ENCODE measurements at regions not wholly inside any gene's neighbourhood (a gene's known extent, or its start where the extent isn't known, plus 50 kb on each side); places are given as distances from the start of the nearest gene placed in this dataset.

- no peak for DNase-seq
- no peak for ATAC-seq
- no peak overlapping the region for H3K27ac ChIP-seq
- 57 to 68% methylated on average over 2 of the region's 2 CpGs for WGBS, 2 donors
- no peaks in the 10 kb centered on the region for H3K27me3 ChIP-seq
- no peak for FAIRE-seq
- H3K36me3 ChIP-seq: no peaks in the 10 kb centered on the region
- no peaks in the 10 kb centered on the region for H3K4me1 ChIP-seq
- no peak for TF ChIP-seq CTCF (IDR thresholded peaks at IDR 0.05)
- H3K9me3 ChIP-seq: no peaks in the 10 kb centered on the region
- no peak overlapping the region for H3K4me3 ChIP-seq
- intact Hi-C loops (cut with DNase I): no loop called here
Observed at GRCh38 chr2:221264318-221264717, 307.8 kb downstream of the EPHA4 start.

- DNase-seq (no peak), ATAC-seq (no peak), FAIRE-seq (no peak)
- H3K27ac ChIP-seq: no peak overlapping the region
- H3K9me3 ChIP-seq: no peaks in the 10 kb centered on the region
- no peak for TF ChIP-seq CTCF (IDR thresholded peaks at IDR 0.05)
- H3K4me1 ChIP-seq: no peaks in the 10 kb centered on the region
- WGBS, 2 donors: 51 to 53% methylated on average over 6 of the region's 6 CpGs
- H3K36me3 ChIP-seq: no peaks in the 10 kb centered on the region
- intact Hi-C loops (cut with DNase I): no loop called here
- no peak overlapping the region for H3K4me3 ChIP-seq
- no peaks in the 10 kb centered on the region for H3K27me3 ChIP-seq
Observed at GRCh38 chr2:221267773-221268425, 304.2 kb downstream of the EPHA4 start.

- DNase-seq (no peak), FAIRE-seq (no peak), ATAC-seq (peak in 1 of 4 donors; percentile 44)
- intact Hi-C loops (cut with DNase I): no loop called here
- Histone ChIP-seq H3K36me3 (no peaks in the 10 kb centered on the region), H3K27me3 (no peaks in the 10 kb centered on the region), H3K27ac (no peak overlapping the region), H3K9me3 (no peaks in the 10 kb centered on the region), H3K4me3 (no peak overlapping the region), H3K4me1 (no peaks in the 10 kb centered on the region)
- TF ChIP-seq CTCF (IDR thresholded peaks at IDR 0.05): no peak
- WGBS, 2 donors: 5 to 14% methylated on average over 3 of the region's 3 CpGs
Observed at GRCh38 chr2:221268631-221269030, 303.5 kb downstream of the EPHA4 start.

- ATAC-seq (peak in 1 of 4 donors; percentile 40), FAIRE-seq (no peak), DNase-seq (no peak)
- Histone ChIP-seq H3K4me3 (no peak overlapping the region), H3K36me3 (no peaks in the 10 kb centered on the region), H3K27ac (no peak overlapping the region), H3K27me3 (no peaks in the 10 kb centered on the region), H3K4me1 (no peaks in the 10 kb centered on the region), H3K9me3 (no peaks in the 10 kb centered on the region)
- intact Hi-C loops (cut with DNase I): no loop called here
- 28 to 45% methylated on average over 2 of the region's 2 CpGs for WGBS, 2 donors
- TF ChIP-seq CTCF (IDR thresholded peaks at IDR 0.05): no peak
Observed at GRCh38 chr2:221270806-221271205, 301.3 kb downstream of the EPHA4 start.

GRCh38 chr2:221272729-221273128 lies 299.4 kb downstream of the EPHA4 start:
- 71 to 72% methylated on average over 3 of the region's 3 CpGs for WGBS, 2 donors
- H3K27ac ChIP-seq: no peak overlapping the region
- no peaks in the 10 kb centered on the region for H3K36me3 ChIP-seq
- H3K4me3 ChIP-seq: no peak overlapping the region
- no peak for FAIRE-seq
- intact Hi-C loops (cut with DNase I): no loop called here
- H3K27me3 ChIP-seq: no peaks in the 10 kb centered on the region
- no peaks in the 10 kb centered on the region for H3K4me1 ChIP-seq
- TF ChIP-seq CTCF (IDR thresholded peaks at IDR 0.05): no peak
- no peak for ATAC-seq
- no peaks in the 10 kb centered on the region for H3K9me3 ChIP-seq
- DNase-seq: no peak

Measured in pancreas (tissue), 10 donors.